SK-N-SH (cell line): ENCODE measurements at regions not wholly inside any gene's neighbourhood (a gene's known extent, or its start where the extent isn't known, plus 50 kb on each side); places are given as distances from the start of the nearest gene placed in this dataset.

ENCODE experiments used
- CTCF ChIA-PET: fragments of 300-600, 350-600 bp; formaldehyde crosslinking; extraction: SDS; loops from one replicate; lab custom pipeline; 2021; lab: Yijun Ruan, JAX
- POLR2A ChIA-PET: fragments of 350-600 bp; sonication (Branson Sonifier 250); formaldehyde crosslinking; extraction: SDS; loops from one replicate; lab custom pipeline; 2020; ENCODE audit warnings: antibody characterized with exemption, inconsistent platforms; lab: Yijun Ruan, JAX
- DNase-seq: peaks from one replicate; pipeline ENCODE4 v3.0.0; 2012
- H2AFZ ChIP-seq: fragments of 200-600 bp; sonication (generic); 2 replicates; pipeline ENCODE4 v1.8.1; 2016; ENCODE audit warnings: antibody characterized with exemption, mild to moderate bottlenecking, low read depth
- H3F3A ChIP-seq: fragments of 200-600 bp; sonication (generic); replicated peaks from 2 replicates; pipeline ENCODE3; 2016; ENCODE audit warnings: antibody characterized with exemption, mild to moderate bottlenecking; ENCODE audit not compliant: insufficient read depth
- H3K27ac ChIP-seq, 2 experiments: fragments of 200-500 bp in 1 of 2; fragments of 200-600 bp in 1 of 2; sonication (Bioruptor generic) in 1 of 2; sonication (generic), shearing (Covaris generic) in 1 of 2; 2 replicates each; pipeline versions ENCODE4 v1.5.1 to v1.6.1; 2014 to 2016; ENCODE audit warnings: low read depth in 2 of 2, inconsistent platforms in 1 of 2, low read length in 1 of 2, mild to moderate bottlenecking in 1 of 2, mixed read lengths in 1 of 2
- H3K27me3 ChIP-seq: fragments of 200-600 bp; sonication (generic), shearing (Covaris generic); 2 replicates; pipeline ENCODE4 v1.6.1; 2016; ENCODE audit warnings: mixed run types; ENCODE audit not compliant: insufficient read depth
- H3K36me3 ChIP-seq, 2 experiments: fragments of 200-500 bp in 1 of 2; fragments of 200-600 bp in 1 of 2; sonication (Bioruptor generic) in 1 of 2; sonication (generic) in 1 of 2; replicated peaks in 1 of 2; 2 replicates each; pipeline versions ENCODE3 to v1.5.1; 2014 to 2016; ENCODE audit warnings: low read length in 1 of 2, mild to moderate bottlenecking in 1 of 2; ENCODE audit not compliant: insufficient read depth in 2 of 2, control insufficient read depth in 1 of 2
- H3K4me1 ChIP-seq, 2 experiments: fragments of 200-500 bp in 1 of 2; fragments of 200-600 bp in 1 of 2; sonication (Bioruptor generic) in 1 of 2; sonication (generic), shearing (Covaris generic) in 1 of 2; 2 replicates each; pipeline versions ENCODE4 v1.5.1 to v1.6.1; 2014 to 2016; ENCODE audit warnings: low read depth in 1 of 2, low read length in 1 of 2, mixed run types in 1 of 2; ENCODE audit not compliant: insufficient read depth in 2 of 2, control insufficient read depth in 1 of 2
- H3K4me2 ChIP-seq: fragments of 200-600 bp; sonication (generic), shearing (Covaris generic); 2 replicates; pipeline ENCODE4 v1.6.1; 2017; ENCODE audit warnings: mixed run types
- H3K4me3 ChIP-seq, 2 experiments: fragments of 200-500 bp in 1 of 2; fragments of 200-600 bp in 1 of 2; sonication (Bioruptor generic) in 1 of 2; sonication (generic), shearing (Covaris generic) in 1 of 2; 2 replicates each; pipeline versions ENCODE4 v1.5.1 to v1.8.1; 2014 to 2016; ENCODE audit warnings: low read depth in 2 of 2, inconsistent platforms in 1 of 2, low read length in 1 of 2, mild to moderate bottlenecking in 1 of 2, mixed read lengths in 1 of 2, moderate library complexity in 1 of 2
- H3K79me2 ChIP-seq: fragments of 200-600 bp; sonication (generic); 2 replicates; pipeline ENCODE4 v1.8.1; 2017; ENCODE audit warnings: mild to moderate bottlenecking; ENCODE audit not compliant: insufficient read depth
- H3K9ac ChIP-seq: fragments of 200-600 bp; sonication (generic); 2 replicates; pipeline ENCODE4 v1.6.1; 2017; ENCODE audit warnings: mixed run types
- H3K9me2 ChIP-seq: fragments of 200-600 bp; sonication (generic); 2 replicates; pipeline ENCODE4 v1.6.1; 2017; ENCODE audit warnings: mixed run types
- H3K9me3 ChIP-seq: fragments of 200-600 bp; sonication (generic); 2 replicates; pipeline ENCODE4 v1.6.1; 2017; ENCODE audit warnings: mixed run types, mild to moderate bottlenecking, moderate library complexity
- H4K20me1 ChIP-seq: fragments of 200-600 bp; sonication (generic); 2 replicates; pipeline ENCODE4 v1.6.1; 2017; ENCODE audit warnings: mild to moderate bottlenecking, mixed run types; ENCODE audit not compliant: insufficient read depth
- CTCF ChIP-seq: fragments of 200-600 bp; sonication (generic); IDR thresholded peaks from 2 replicates; pipeline ENCODE4 v1.6.1; 2017; ENCODE audit warnings: antibody characterized with exemption, mild to moderate bottlenecking, moderate library complexity
- ELF1 ChIP-seq: IDR thresholded peaks from 2 replicates; pipeline ENCODE4 v1.4.0; 2012
- EZH2phosphoT487 ChIP-seq: fragments of 200-600 bp; sonication (generic); IDR thresholded peaks from 2 replicates; pipeline ENCODE4 v1.6.1; 2017; ENCODE audit warnings: low read depth, mixed run types, mild to moderate bottlenecking, antibody characterized with exemption, moderate library complexity, borderline replicate concordance
- FOSL2 ChIP-seq: IDR thresholded peaks from 2 replicates; pipeline ENCODE4 v1.4.0; 2012; ENCODE audit warnings: low read depth, mild to moderate bottlenecking, moderate library complexity, borderline replicate concordance
- POLR2AphosphoS5 ChIP-seq: IDR thresholded peaks from 2 replicates; pipeline ENCODE4 v1.6.1; 2012; ENCODE audit warnings: low read depth, low read length
- RAD21 ChIP-seq: IDR thresholded peaks from 2 replicates; pipeline ENCODE4 v1.6.1; 2012; ENCODE audit warnings: mild to moderate bottlenecking, low read length
- RCOR1 ChIP-seq: fragments of 150-350 bp; IDR thresholded peaks from 2 replicates; pipeline ENCODE4 v1.6.1; 2017; ENCODE audit warnings: antibody characterized with exemption, low read length
- RXRA ChIP-seq: IDR thresholded peaks from 2 replicates; pipeline ENCODE4 v1.4.0; 2012; ENCODE audit warnings: low read depth, mild to moderate bottlenecking, borderline replicate concordance
- SMC3 ChIP-seq: IDR thresholded peaks from 2 replicates; pipeline ENCODE4 v1.6.1; 2012; ENCODE audit warnings: low read depth, low read length, improper control_type of control experiment
- TEAD4 ChIP-seq: IDR thresholded peaks from 2 replicates; pipeline ENCODE4 v1.4.0; 2012; ENCODE audit warnings: mild to moderate bottlenecking, borderline replicate concordance; ENCODE audit not compliant: insufficient read depth
- WGBS: methylation state at CpG from one replicate; pipeline ENCODE4 v1.1.6; 2017; ENCODE audit warnings: low lambda C conversion rate; 5-methylcytosine and 5-hydroxymethylcytosine counted together
- TF ChIP-seq, protein P1 (sequence below): IDR thresholded peaks from 2 replicates; pipeline ENCODE4; 2012

DNA sequence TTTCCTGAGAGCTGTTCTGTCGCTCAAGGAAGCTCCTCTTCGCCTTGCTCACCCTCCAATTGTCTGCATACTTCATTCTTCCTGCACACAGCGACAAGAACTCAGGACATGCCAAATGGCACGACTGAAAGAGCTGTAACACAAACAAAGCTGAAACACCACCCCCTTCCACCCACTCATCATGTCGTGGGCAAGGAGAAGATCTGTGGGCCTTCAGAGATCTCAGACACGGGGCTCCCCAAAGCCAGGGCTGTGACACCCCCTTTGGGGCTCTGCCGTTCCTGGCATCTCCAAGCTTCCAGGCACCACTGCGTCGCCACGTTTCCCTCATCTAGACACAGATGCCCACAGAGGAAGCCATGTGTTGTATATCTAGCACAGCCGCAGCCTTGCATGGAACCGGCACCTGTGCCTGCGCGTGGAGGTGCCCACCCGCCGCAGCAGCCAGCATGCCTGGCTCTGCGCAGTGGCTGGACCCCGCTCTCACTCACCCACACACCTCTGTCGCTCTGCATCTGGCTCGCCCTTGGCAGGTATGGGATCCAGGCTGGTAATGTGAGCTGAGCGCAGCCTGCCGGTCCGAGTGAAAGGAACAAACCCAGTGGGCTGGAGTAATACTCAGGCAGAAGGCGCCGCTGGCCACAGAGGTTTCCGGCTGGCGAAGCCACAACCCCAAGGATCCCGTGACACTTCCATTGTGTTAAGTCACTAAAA, 676.4 kb upstream of the INTU start:
- TF ChIP-seq, protein P1, sequence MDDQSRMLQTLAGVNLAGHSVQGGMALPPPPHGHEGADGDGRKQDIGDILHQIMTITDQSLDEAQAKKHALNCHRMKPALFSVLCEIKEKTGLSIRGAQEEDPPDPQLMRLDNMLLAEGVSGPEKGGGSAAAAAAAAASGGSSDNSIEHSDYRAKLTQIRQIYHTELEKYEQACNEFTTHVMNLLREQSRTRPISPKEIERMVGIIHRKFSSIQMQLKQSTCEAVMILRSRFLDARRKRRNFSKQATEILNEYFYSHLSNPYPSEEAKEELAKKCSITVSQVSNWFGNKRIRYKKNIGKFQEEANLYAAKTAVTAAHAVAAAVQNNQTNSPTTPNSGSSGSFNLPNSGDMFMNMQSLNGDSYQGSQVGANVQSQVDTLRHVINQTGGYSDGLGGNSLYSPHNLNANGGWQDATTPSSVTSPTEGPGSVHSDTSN = no peak
- TF ChIP-seq RXRA (no peak), FOSL2 (no peak), ELF1 (no peak), POLR2AphosphoS5 (no peak)
- Histone ChIP-seq H2AFZ (no peak overlapping the region), H3K4me3 (no peak overlapping the region), H3K9me2 (no peaks in the 10 kb centered on the region), H3K4me1 (no peaks in the 10 kb centered on the region; a peak in 1 of 4 replicates), H4K20me1 (no peaks in the 10 kb centered on the region), H3K4me2 (no peak overlapping the region), H3K79me2 (no peaks in the 10 kb centered on the region), H3K9ac (no peak overlapping the region), H3F3A (no peaks in the 10 kb centered on the region), H3K36me3 (no peaks in the 10 kb centered on the region), H3K27me3 (no peaks in the 10 kb centered on the region), H3K9me3 (no peaks in the 10 kb centered on the region), H3K27ac (no peak overlapping the region)
- POLR2A ChIA-PET = no interaction called here
- DNase-seq = no peak
- 87% methylated on average over 22 of the region's 28 CpGs for WGBS
- CTCF ChIA-PET = interaction anchor here (1.6 kb wide), 1 partner anchor 9 kb away, joined by 5 read pairs; no protein-coding TSS in a partner anchor

- no peak; the same call in 1 of the 2 replicates for TF ChIP-seq RAD21
- TF ChIP-seq EZH2phosphoT487 = no peak
- no peak for TF ChIP-seq POLR2AphosphoS5
- TF ChIP-seq RCOR1 = no peak
- TF ChIP-seq TEAD4 = no peak
- TF ChIP-seq CTCF = peak; percentile 54
- peak; percentile 15; the same call in 1 of the 2 replicates for TF ChIP-seq SMC3
- TF ChIP-seq FOSL2 = no peak
- CTCF ChIA-PET = interaction anchor here (1.6 kb wide), 1 partner anchor 8 kb away, joined by 5 read pairs; no protein-coding TSS in a partner anchor
Observed at GRCh38 chr4:126957556-126957955, 675.2 kb upstream of the INTU start.

More at GRCh38 chr4:126957556-126957955, 675.2 kb upstream of the INTU start:
- Histone ChIP-seq H3K9me3 (no peaks in the 10 kb centered on the region), H3K27ac (no peak overlapping the region), H3K36me3 (no peaks in the 10 kb centered on the region), H3F3A (no peaks in the 10 kb centered on the region), H3K79me2 (no peaks in the 10 kb centered on the region), H3K9me2 (no peaks in the 10 kb centered on the region), H3K27me3 (no peaks in the 10 kb centered on the region), H3K4me2 (no peak overlapping the region), H3K4me1 (no peaks in the 10 kb centered on the region; a peak in 1 of 4 replicates), H4K20me1 (no peaks in the 10 kb centered on the region), H3K9ac (no peak overlapping the region), H3K4me3 (no peak overlapping the region), H2AFZ (no peak overlapping the region)
- DNase-seq = no peak
- 76% methylated on average over 1 of the region's 1 CpG for WGBS
- POLR2A ChIA-PET = no interaction called here
